Mesenchymal stem cell (in vitro differentiated cells and primary cell): ENCODE measurements at regions not wholly inside any gene's neighbourhood (a gene's known extent, or its start where the extent isn't known, plus 50 kb on each side); places are given as distances from the start of the nearest gene placed in this dataset.
"Not testable (repeated sequence)": the region's sequence is repeated elsewhere in the genome, so short reads cannot be mapped to it uniquely, and the experiment has no call there.

Experiments used
- DNase-seq: peaks from one replicate; pipeline ENCODE4 v3.0.0-alpha.2; 2013
- H2AFZ ChIP-seq: one replicate; pipeline ENCODE4 v1.6.1; 2013; ENCODE audit warnings: low read depth, mild to moderate bottlenecking, control low read depth, inconsistent platforms, low read length, moderate library complexity
- H2AK5ac ChIP-seq: 2 replicates; pipeline ENCODE4 v1.6.1; 2013; ENCODE audit warnings: low read length, moderate library complexity, mild to moderate bottlenecking, inconsistent platforms; ENCODE audit not compliant: severe bottlenecking
- H2BK120ac ChIP-seq: one replicate; pipeline ENCODE4 v1.6.1; 2013; ENCODE audit warnings: low read depth, mild to moderate bottlenecking, inconsistent platforms, low read length, moderate library complexity
- H2BK12ac ChIP-seq, 2 experiments: one replicate each; pipeline ENCODE4 v1.6.1; 2013; ENCODE audit warnings: inconsistent platforms in 2 of 2, low read length in 2 of 2, mild to moderate bottlenecking in 2 of 2, moderate library complexity in 2 of 2, control low read depth in 1 of 2
- H2BK15ac ChIP-seq: one replicate; pipeline ENCODE4 v1.6.1; 2013; ENCODE audit warnings: mild to moderate bottlenecking, low read depth, inconsistent platforms; ENCODE audit not compliant: poor library complexity, severe bottlenecking
- H2BK5ac ChIP-seq: 2 replicates; pipeline ENCODE4 v1.6.1; 2013; ENCODE audit warnings: low read depth, mild to moderate bottlenecking, low read length, control low read depth, inconsistent platforms; ENCODE audit not compliant: poor library complexity, severe bottlenecking
- H3K14ac ChIP-seq, 2 experiments: one replicate each; pipeline ENCODE4 v1.6.1; 2013; ENCODE audit warnings: inconsistent platforms in 2 of 2, low read length in 2 of 2, control low read depth in 1 of 2, mild to moderate bottlenecking in 1 of 2, moderate library complexity in 1 of 2
- H3K18ac ChIP-seq, 2 experiments: one replicate each; pipeline ENCODE4 v1.6.1; 2013; ENCODE audit warnings: inconsistent platforms in 2 of 2, low read length in 2 of 2, control low read depth in 1 of 2, low read depth in 1 of 2, mild to moderate bottlenecking in 1 of 2
- H3K23ac ChIP-seq, 2 experiments: one replicate each; pipeline ENCODE4 v1.6.1; 2013; ENCODE audit warnings: inconsistent platforms in 2 of 2, low read length in 2 of 2, mild to moderate bottlenecking in 2 of 2, moderate library complexity in 2 of 2, control low read depth in 1 of 2
- H3K27ac ChIP-seq: 2 replicates; pipeline ENCODE4 v1.5.1; 2013; ENCODE audit warnings: mild to moderate bottlenecking, moderate library complexity, low read length, control low read depth, inconsistent platforms; ENCODE audit not compliant: poor library complexity, severe bottlenecking
- H3K27me3 ChIP-seq, 2 experiments: 2 replicates each; pipeline versions ENCODE4 v1.6.1 to v1.7.0; 2013; ENCODE audit warnings: low read length in 2 of 2, mild to moderate bottlenecking in 2 of 2, moderate library complexity in 2 of 2, control low read depth in 1 of 2, inconsistent platforms in 1 of 2; ENCODE audit not compliant: control insufficient read depth in 1 of 2, insufficient read depth in 1 of 2
- H3K36me3 ChIP-seq, 2 experiments: 2 replicates each; pipeline versions ENCODE4 v1.6.1 to v1.7.0; 2013; ENCODE audit warnings: low read length in 2 of 2, control low read depth in 1 of 2, inconsistent platforms in 1 of 2, low read depth in 1 of 2, mild to moderate bottlenecking in 1 of 2; ENCODE audit not compliant: insufficient read depth in 2 of 2, control insufficient read depth in 1 of 2
- H3K4ac ChIP-seq, 2 experiments: one replicate each; pipeline ENCODE4 v1.6.1; 2013; ENCODE audit warnings: inconsistent platforms in 2 of 2, low read length in 2 of 2, mild to moderate bottlenecking in 2 of 2, moderate library complexity in 2 of 2, control low read depth in 1 of 2, low read depth in 1 of 2
- H3K4me1 ChIP-seq: 2 replicates; pipeline ENCODE4 v1.6.1; 2013; ENCODE audit warnings: low read depth, low read length, control low read depth; ENCODE audit not compliant: control insufficient read depth, insufficient read depth
- H3K4me2 ChIP-seq: 2 replicates; pipeline ENCODE4 v1.6.1; 2013; ENCODE audit warnings: low read length, mild to moderate bottlenecking, inconsistent platforms; ENCODE audit not compliant: poor library complexity, severe bottlenecking
- H3K4me3 ChIP-seq, 2 experiments: 2 replicates each; pipeline versions ENCODE4 v1.5.1 to v1.7.0; 2013; ENCODE audit warnings: low read length in 2 of 2, mild to moderate bottlenecking in 2 of 2, control low read depth in 1 of 2, low read depth in 1 of 2; ENCODE audit not compliant: insufficient read depth in 1 of 2
- H3K79me1 ChIP-seq: replicated peaks from 2 replicates; pipeline ENCODE4 v1.6.1; 2013; ENCODE audit warnings: mild to moderate bottlenecking, control low read depth, low read length, inconsistent platforms; ENCODE audit not compliant: poor library complexity, severe bottlenecking
- H3K9ac ChIP-seq: 2 replicates; pipeline ENCODE4 v1.7.0; 2013; ENCODE audit warnings: mild to moderate bottlenecking, low read length, moderate library complexity
- H3K9me3 ChIP-seq: 2 replicates; pipeline ENCODE4 v1.7.0; 2013; ENCODE audit warnings: mild to moderate bottlenecking, low read length; ENCODE audit not compliant: control insufficient read depth
- H4K8ac ChIP-seq: one replicate; pipeline ENCODE4 v1.6.1; 2013; ENCODE audit warnings: inconsistent platforms, mild to moderate bottlenecking, low read length, moderate library complexity
- H4K91ac ChIP-seq: one replicate; pipeline ENCODE4 v1.6.1; 2013; ENCODE audit warnings: mild to moderate bottlenecking, low read length, inconsistent platforms
- WGBS: methylation state at CpG from one replicate; pipeline ENCODE4 v1.1.7; 2013; ENCODE audit warnings: mixed read lengths; 5-methylcytosine and 5-hydroxymethylcytosine counted together

GRCh38 chr2:91515966-91516365 lies 2824.5 kb downstream of the RPIA start:
- not testable (repeated sequence) for H4K91ac ChIP-seq, H3K14ac ChIP-seq, H3K36me3 ChIP-seq, H3K23ac ChIP-seq, H3K4me1 ChIP-seq, H2AK5ac ChIP-seq, H2BK15ac ChIP-seq, H3K9me3 ChIP-seq, H3K79me1 ChIP-seq, H3K4me2 ChIP-seq, DNase-seq, H3K4ac ChIP-seq, H3K4me3 ChIP-seq, H3K27ac ChIP-seq, H3K18ac ChIP-seq, H4K8ac ChIP-seq, H2BK120ac ChIP-seq, H3K9ac ChIP-seq, H2AFZ ChIP-seq, H3K27me3 ChIP-seq, H2BK12ac ChIP-seq, H2BK5ac ChIP-seq
- WGBS, result 40% methylated on average over 1 of the region's 3 CpGs

GRCh38 chr2:91516669-91517068 lies 2825.2 kb downstream of the RPIA start:
- not testable (repeated sequence) for H2BK15ac ChIP-seq, H3K14ac ChIP-seq, H4K8ac ChIP-seq, DNase-seq, H4K91ac ChIP-seq, H2BK5ac ChIP-seq, H3K4me1 ChIP-seq, H3K27me3 ChIP-seq, H2BK120ac ChIP-seq, H3K4me3 ChIP-seq, H3K4ac ChIP-seq, H3K27ac ChIP-seq, H2BK12ac ChIP-seq, H3K23ac ChIP-seq, H3K9ac ChIP-seq, H2AK5ac ChIP-seq, H3K36me3 ChIP-seq, H3K4me2 ChIP-seq, H2AFZ ChIP-seq, H3K18ac ChIP-seq, H3K79me1 ChIP-seq, H3K9me3 ChIP-seq
- WGBS, result 92% methylated on average over 2 of the region's 6 CpGs

GRCh38 chr2:91517846-91518245 lies 2826.4 kb downstream of the RPIA start:
- 100% methylated on average over 1 of the region's 1 CpG for WGBS

GRCh38 chr2:91518361-91518981 lies 2827.0 kb downstream of the RPIA start:
- 75% methylated on average over 2 of the region's 5 CpGs for WGBS
- H3K9me3 ChIP-seq, result not testable (repeated sequence)

More at GRCh38 chr2:91517846-91518245, 2826.4 kb downstream of the RPIA start:
- H3K36me3 ChIP-seq, H2AFZ ChIP-seq, H3K4me1 ChIP-seq, H4K91ac ChIP-seq, H2BK12ac ChIP-seq, H4K8ac ChIP-seq, H3K27me3 ChIP-seq, H3K23ac ChIP-seq, H3K4ac ChIP-seq, H2AK5ac ChIP-seq, H3K4me2 ChIP-seq, H2BK120ac ChIP-seq, H3K18ac ChIP-seq, H3K79me1 ChIP-seq, H3K4me3 ChIP-seq, DNase-seq, H2BK5ac ChIP-seq, H3K27ac ChIP-seq, H2BK15ac ChIP-seq, H3K14ac ChIP-seq, H3K9me3 ChIP-seq, H3K9ac ChIP-seq: not testable (repeated sequence)

More at GRCh38 chr2:91518361-91518981, 2827.0 kb downstream of the RPIA start:
- DNase-seq, H4K8ac ChIP-seq, H3K18ac ChIP-seq, H3K79me1 ChIP-seq, H3K27me3 ChIP-seq, H3K23ac ChIP-seq, H3K4me3 ChIP-seq, H2AK5ac ChIP-seq, H3K36me3 ChIP-seq, H3K4ac ChIP-seq, H2BK5ac ChIP-seq, H4K91ac ChIP-seq, H3K4me2 ChIP-seq, H3K14ac ChIP-seq, H2BK120ac ChIP-seq, H2AFZ ChIP-seq, H2BK12ac ChIP-seq, H3K9ac ChIP-seq, H3K4me1 ChIP-seq, H2BK15ac ChIP-seq, H3K27ac ChIP-seq: not testable (repeated sequence)
